Mesenchymal stem cell (in vitro differentiated cells and primary cell): ENCODE measurements at regions not wholly inside any gene's neighbourhood (a gene's known extent, or its start where the extent isn't known, plus 50 kb on each side); places are given as distances from the start of the nearest gene placed in this dataset.
"Not testable (repeated sequence)": the region's sequence is repeated elsewhere in the genome, so short reads cannot be mapped to it uniquely, and the experiment has no call there.

Experiments used
- DNase-seq: peaks from one replicate; pipeline ENCODE4 v3.0.0-alpha.2; 2013
- H2AFZ ChIP-seq: one replicate; pipeline ENCODE4 v1.6.1; 2013; ENCODE audit warnings: low read depth, mild to moderate bottlenecking, control low read depth, inconsistent platforms, low read length, moderate library complexity
- H2AK5ac ChIP-seq: 2 replicates; pipeline ENCODE4 v1.6.1; 2013; ENCODE audit warnings: low read length, moderate library complexity, mild to moderate bottlenecking, inconsistent platforms; ENCODE audit not compliant: severe bottlenecking
- H2BK120ac ChIP-seq: one replicate; pipeline ENCODE4 v1.6.1; 2013; ENCODE audit warnings: low read depth, mild to moderate bottlenecking, inconsistent platforms, low read length, moderate library complexity
- H2BK12ac ChIP-seq, 2 experiments: one replicate each; pipeline ENCODE4 v1.6.1; 2013; ENCODE audit warnings: inconsistent platforms in 2 of 2, low read length in 2 of 2, mild to moderate bottlenecking in 2 of 2, moderate library complexity in 2 of 2, control low read depth in 1 of 2
- H2BK15ac ChIP-seq: one replicate; pipeline ENCODE4 v1.6.1; 2013; ENCODE audit warnings: mild to moderate bottlenecking, low read depth, inconsistent platforms; ENCODE audit not compliant: poor library complexity, severe bottlenecking
- H2BK5ac ChIP-seq: 2 replicates; pipeline ENCODE4 v1.6.1; 2013; ENCODE audit warnings: low read depth, mild to moderate bottlenecking, low read length, control low read depth, inconsistent platforms; ENCODE audit not compliant: poor library complexity, severe bottlenecking
- H3K14ac ChIP-seq, 2 experiments: one replicate each; pipeline ENCODE4 v1.6.1; 2013; ENCODE audit warnings: inconsistent platforms in 2 of 2, low read length in 2 of 2, control low read depth in 1 of 2, mild to moderate bottlenecking in 1 of 2, moderate library complexity in 1 of 2
- H3K18ac ChIP-seq, 2 experiments: one replicate each; pipeline ENCODE4 v1.6.1; 2013; ENCODE audit warnings: inconsistent platforms in 2 of 2, low read length in 2 of 2, control low read depth in 1 of 2, low read depth in 1 of 2, mild to moderate bottlenecking in 1 of 2
- H3K23ac ChIP-seq, 2 experiments: one replicate each; pipeline ENCODE4 v1.6.1; 2013; ENCODE audit warnings: inconsistent platforms in 2 of 2, low read length in 2 of 2, mild to moderate bottlenecking in 2 of 2, moderate library complexity in 2 of 2, control low read depth in 1 of 2
- H3K27ac ChIP-seq: 2 replicates; pipeline ENCODE4 v1.5.1; 2013; ENCODE audit warnings: mild to moderate bottlenecking, moderate library complexity, low read length, control low read depth, inconsistent platforms; ENCODE audit not compliant: poor library complexity, severe bottlenecking
- H3K27me3 ChIP-seq, 2 experiments: 2 replicates each; pipeline versions ENCODE4 v1.6.1 to v1.7.0; 2013; ENCODE audit warnings: low read length in 2 of 2, mild to moderate bottlenecking in 2 of 2, moderate library complexity in 2 of 2, control low read depth in 1 of 2, inconsistent platforms in 1 of 2; ENCODE audit not compliant: control insufficient read depth in 1 of 2, insufficient read depth in 1 of 2
- H3K36me3 ChIP-seq, 2 experiments: 2 replicates each; pipeline versions ENCODE4 v1.6.1 to v1.7.0; 2013; ENCODE audit warnings: low read length in 2 of 2, control low read depth in 1 of 2, inconsistent platforms in 1 of 2, low read depth in 1 of 2, mild to moderate bottlenecking in 1 of 2; ENCODE audit not compliant: insufficient read depth in 2 of 2, control insufficient read depth in 1 of 2
- H3K4ac ChIP-seq, 2 experiments: one replicate each; pipeline ENCODE4 v1.6.1; 2013; ENCODE audit warnings: inconsistent platforms in 2 of 2, low read length in 2 of 2, mild to moderate bottlenecking in 2 of 2, moderate library complexity in 2 of 2, control low read depth in 1 of 2, low read depth in 1 of 2
- H3K4me1 ChIP-seq: 2 replicates; pipeline ENCODE4 v1.6.1; 2013; ENCODE audit warnings: low read depth, low read length, control low read depth; ENCODE audit not compliant: control insufficient read depth, insufficient read depth
- H3K4me2 ChIP-seq: 2 replicates; pipeline ENCODE4 v1.6.1; 2013; ENCODE audit warnings: low read length, mild to moderate bottlenecking, inconsistent platforms; ENCODE audit not compliant: poor library complexity, severe bottlenecking
- H3K4me3 ChIP-seq, 2 experiments: 2 replicates each; pipeline versions ENCODE4 v1.5.1 to v1.7.0; 2013; ENCODE audit warnings: low read length in 2 of 2, mild to moderate bottlenecking in 2 of 2, control low read depth in 1 of 2, low read depth in 1 of 2; ENCODE audit not compliant: insufficient read depth in 1 of 2
- H3K79me1 ChIP-seq: replicated peaks from 2 replicates; pipeline ENCODE4 v1.6.1; 2013; ENCODE audit warnings: mild to moderate bottlenecking, control low read depth, low read length, inconsistent platforms; ENCODE audit not compliant: poor library complexity, severe bottlenecking
- H3K9ac ChIP-seq: 2 replicates; pipeline ENCODE4 v1.7.0; 2013; ENCODE audit warnings: mild to moderate bottlenecking, low read length, moderate library complexity
- H3K9me3 ChIP-seq: 2 replicates; pipeline ENCODE4 v1.7.0; 2013; ENCODE audit warnings: mild to moderate bottlenecking, low read length; ENCODE audit not compliant: control insufficient read depth
- H4K8ac ChIP-seq: one replicate; pipeline ENCODE4 v1.6.1; 2013; ENCODE audit warnings: inconsistent platforms, mild to moderate bottlenecking, low read length, moderate library complexity
- H4K91ac ChIP-seq: one replicate; pipeline ENCODE4 v1.6.1; 2013; ENCODE audit warnings: mild to moderate bottlenecking, low read length, inconsistent platforms
- WGBS: methylation state at CpG from one replicate; pipeline ENCODE4 v1.1.7; 2013; ENCODE audit warnings: mixed read lengths; 5-methylcytosine and 5-hydroxymethylcytosine counted together

DNA sequence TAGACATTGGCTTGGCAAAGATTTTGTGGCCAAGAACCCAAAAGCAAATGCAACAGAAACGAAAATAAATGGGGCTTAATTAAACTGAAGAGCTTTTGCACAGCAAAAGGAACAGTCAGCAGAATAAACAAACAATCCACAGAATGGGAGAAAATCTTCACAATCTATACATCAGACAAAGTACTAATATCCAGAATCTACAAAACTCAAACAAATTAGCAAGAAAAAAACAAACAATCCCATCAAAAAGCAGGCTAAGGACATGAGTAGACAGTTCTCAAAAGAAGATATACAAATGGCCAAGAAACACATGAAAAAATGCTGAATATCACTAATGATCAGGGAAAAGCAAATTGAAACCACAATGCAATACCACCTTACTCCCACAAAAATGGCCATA is 81.7 kb downstream of the TMEM212 start:
- H3K79me1 ChIP-seq, H2AFZ ChIP-seq, H3K9ac ChIP-seq, H2BK5ac ChIP-seq, H2BK12ac ChIP-seq, H3K36me3 ChIP-seq, H3K23ac ChIP-seq, H3K4ac ChIP-seq, H2BK15ac ChIP-seq, H3K18ac ChIP-seq, H3K4me2 ChIP-seq, H3K14ac ChIP-seq, H4K91ac ChIP-seq, H2BK120ac ChIP-seq, DNase-seq, H4K8ac ChIP-seq, H3K27ac ChIP-seq, H3K4me1 ChIP-seq, H3K27me3 ChIP-seq, H3K4me3 ChIP-seq, H2AK5ac ChIP-seq: not testable (repeated sequence)
- 90% methylated on average over 1 of the region's 1 CpG for whole genome bisulfite sequencing
- H3K9me3 ChIP-seq: peaks cover 14% of the 10 kb centered on the region

- whole genome bisulfite sequencing: 83% methylated on average over 9 of the region's 10 CpGs
- no peak overlapping the region for H2AFZ ChIP-seq
- H4K8ac ChIP-seq: no peak overlapping the region
- H3K4me3 ChIP-seq: peak overlapping the region in 1 of 2 experiments; percentile 17
- H3K27ac ChIP-seq: no peak overlapping the region
- no peak overlapping the region for H3K23ac ChIP-seq
- H3K14ac ChIP-seq: no peak overlapping the region
- no peaks in the 10 kb centered on the region for H3K27me3 ChIP-seq
- H3K36me3 ChIP-seq: no peaks in the 10 kb centered on the region
- no peak overlapping the region for H3K4me2 ChIP-seq
- no peak overlapping the region for H2AK5ac ChIP-seq
- DNase-seq: no peak
- H3K4ac ChIP-seq: no peak overlapping the region
- no peak overlapping the region for H2BK5ac ChIP-seq
- H2BK15ac ChIP-seq: no peak overlapping the region
- no peak overlapping the region for H4K91ac ChIP-seq
- H3K18ac ChIP-seq: no peak overlapping the region
- no peak overlapping the region for H2BK120ac ChIP-seq
- H3K4me1 ChIP-seq: peaks cover 2% of the 10 kb centered on the region
- no peaks in the 10 kb centered on the region for H3K9me3 ChIP-seq
- H3K9ac ChIP-seq: peak overlapping the region; percentile 40
- H2BK12ac ChIP-seq: no peak overlapping the region
- H3K79me1 ChIP-seq: no peaks in the 10 kb centered on the region
Observed at GRCh38 chr3:171932153-171932611, 89.0 kb downstream of the TMEM212 start.

- Histone ChIP-seq H3K79me1 (no peaks in the 10 kb centered on the region), H2AFZ (no peak overlapping the region), H3K14ac (no peak overlapping the region), H3K18ac (no peak overlapping the region), H2BK5ac (no peak overlapping the region), H3K9me3 (no peaks in the 10 kb centered on the region), H3K9ac (no peak overlapping the region), H3K4ac (no peak overlapping the region), H2BK12ac (no peak overlapping the region), H3K4me3 (no peak overlapping the region), H4K8ac (no peak overlapping the region), H3K27me3 (no peaks in the 10 kb centered on the region), H3K4me1 (peaks cover 2% of the 10 kb centered on the region), H2BK15ac (no peak overlapping the region), H3K36me3 (no peaks in the 10 kb centered on the region), H3K23ac (no peak overlapping the region), H3K27ac (no peak overlapping the region), H3K4me2 (no peak overlapping the region), H2BK120ac (no peak overlapping the region), H4K91ac (no peak overlapping the region), H2AK5ac (no peak overlapping the region)
- DNase-seq: no peak
- WGBS: no CpG with 5 or more reads among the region's 1 CpG
Observed at GRCh38 chr3:171933441-171933840, 90.3 kb downstream of the TMEM212 start.

DNA sequence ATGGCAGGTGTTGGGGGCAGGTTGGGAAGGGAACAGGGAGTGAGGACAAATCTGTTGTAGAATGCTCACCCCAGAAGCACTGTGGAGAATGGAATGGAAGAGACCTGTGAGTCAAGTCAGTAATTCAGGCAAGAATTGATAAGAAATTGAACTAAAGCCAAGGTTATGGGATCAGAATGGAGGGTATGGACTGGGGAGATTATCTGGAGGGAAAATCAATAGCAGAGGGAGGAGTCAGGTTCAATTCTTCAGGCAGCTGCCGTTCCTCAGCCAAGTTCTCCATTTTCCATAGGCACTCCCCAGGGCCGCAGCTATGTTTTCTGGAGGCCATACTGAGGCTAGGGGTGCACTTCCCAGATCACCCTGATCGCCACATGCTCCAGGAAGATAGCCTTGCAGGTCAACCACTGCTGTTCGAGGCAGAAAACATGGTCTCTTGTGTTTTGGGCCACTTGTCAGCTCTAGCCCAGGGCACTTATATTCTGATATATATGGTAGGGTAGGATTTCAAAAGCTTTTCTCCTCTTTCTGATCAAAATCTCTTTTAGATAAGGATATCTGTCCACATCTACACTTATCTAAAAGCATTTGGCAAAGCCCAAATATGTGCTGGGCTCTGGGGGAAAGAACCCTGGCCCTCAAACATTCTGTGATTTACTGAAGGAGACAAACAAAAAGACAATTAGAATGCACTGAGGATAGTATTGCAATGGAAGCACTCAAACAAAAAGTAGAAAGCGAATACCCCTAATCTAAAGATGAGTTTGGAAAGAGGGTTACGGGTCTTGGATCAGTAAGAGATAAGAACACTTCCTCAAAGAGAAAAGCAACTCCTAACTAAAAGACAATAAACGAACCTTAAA is 92.3 kb downstream of the TMEM212 start:
- Histone ChIP-seq H3K4me2 (no peak overlapping the region), H2BK12ac (peak overlapping the region; percentile 33 to 60), H2AFZ (no peak overlapping the region), H3K4ac (no peak overlapping the region), H2AK5ac (no peak overlapping the region), H3K9ac (peak overlapping the region; percentile 77), H3K4me1 (peaks cover 5% of the 10 kb centered on the region), H3K27ac (peak overlapping the region; percentile 31), H2BK5ac (no peak overlapping the region), H3K23ac (no peak overlapping the region), H4K91ac (no peak overlapping the region), H3K9me3 (no peaks in the 10 kb centered on the region), H3K18ac (no peak overlapping the region), H2BK15ac (no peak overlapping the region), H3K36me3 (no peaks in the 10 kb centered on the region), H3K27me3 (no peaks in the 10 kb centered on the region), H3K14ac (no peak overlapping the region), H3K4me3 (peak overlapping the region in 1 of 2 experiments; percentile 48), H2BK120ac (no peak overlapping the region), H4K8ac (no peak overlapping the region), H3K79me1 (no peaks in the 10 kb centered on the region)
- no peak for DNase-seq
- WGBS: 86% methylated on average over 4 of the region's 7 CpGs
